Smooth muscle cell (in vitro differentiated cells): ENCODE measurements at regions not wholly inside any gene's neighbourhood (a gene's known extent, or its start where the extent isn't known, plus 50 kb on each side); places are given as distances from the start of the nearest gene placed in this dataset.

Experiments
- DNase-seq: peaks from one replicate; lab custom pipeline; 2025; ENCODE audit not compliant: unreplicated experiment; lab: John Stamatoyannopoulos, UW
- H2AFZ ChIP-seq: fragments of 200-600 bp; sonication (generic); 2 replicates; pipeline ENCODE4 v1.6.0; 2016; ENCODE audit warnings: antibody characterized with exemption, low read depth, mild to moderate bottlenecking
- H3F3A ChIP-seq: fragments of 200-600 bp; sonication (generic); 2 replicates; pipeline ENCODE4 v1.6.0; 2017; ENCODE audit warnings: antibody characterized with exemption, low read depth
- H3K27ac ChIP-seq: fragments of 200-600 bp; sonication (generic); 2 replicates; pipeline ENCODE4 v1.5.1; 2016; ENCODE audit warnings: low read depth, mild to moderate bottlenecking
- H3K27me3 ChIP-seq: fragments of 200-600 bp; sonication (generic); 2 replicates; pipeline ENCODE4 v1.6.1; 2016; ENCODE audit warnings: low read depth, mild to moderate bottlenecking
- H3K36me3 ChIP-seq: fragments of 200-600 bp; sonication (generic); 2 replicates; pipeline ENCODE4 v1.5.1; 2016; ENCODE audit warnings: low read depth
- H3K4me1 ChIP-seq: fragments of 200-600 bp; sonication (generic); 2 replicates; pipeline ENCODE4 v1.5.1; 2016; ENCODE audit warnings: low read depth
- H3K4me2 ChIP-seq: fragments of 200-600 bp; sonication (generic); 2 replicates; pipeline ENCODE4 v1.6.0; 2016; ENCODE audit warnings: mild to moderate bottlenecking
- H3K4me3 ChIP-seq: fragments of 200-600 bp; sonication (generic); 2 replicates; pipeline ENCODE4 v1.5.1; 2016; ENCODE audit warnings: mild to moderate bottlenecking
- H3K79me2 ChIP-seq: fragments of 200-600 bp; sonication (generic); 2 replicates; pipeline ENCODE4 v1.6.0; 2016; ENCODE audit warnings: low read depth, mild to moderate bottlenecking
- H3K9ac ChIP-seq: fragments of 200-600 bp; sonication (generic); 2 replicates; pipeline ENCODE4 v1.6.0; 2016; ENCODE audit warnings: low read depth
- H3K9me3 ChIP-seq: fragments of 200-600 bp; sonication (generic); replicated peaks from 2 replicates; pipeline ENCODE4 v1.5.1; 2016; ENCODE audit warnings: low read depth
- H4K20me1 ChIP-seq: fragments of 200-600 bp; sonication (generic); 2 replicates; pipeline ENCODE4 v1.6.0; 2016; ENCODE audit warnings: low read depth
- CTCF ChIP-seq: fragments of 200-600 bp; sonication (generic); IDR thresholded peaks from 2 replicates; pipeline ENCODE4 v1.5.1; 2017; ENCODE audit warnings: borderline replicate concordance, mild to moderate bottlenecking, antibody characterized with exemption; ENCODE audit not compliant: insufficient read depth, poor library complexity, severe bottlenecking
- WGBS: methylation state at CpG from one replicate; pipeline ENCODE4 v1.1.7; 2016; ENCODE audit warnings: low lambda C conversion rate; 5-methylcytosine and 5-hydroxymethylcytosine counted together

GRCh38 chr1:94646786-94647555 is 105.4 kb upstream of the F3 start:
- WGBS, result 83% methylated on average over 6 of the region's 6 CpGs
- Histone ChIP-seq H2AFZ (no peak overlapping the region), H3K79me2 (no peaks in the 10 kb centered on the region), H3K27ac (peak overlapping the region; percentile 88), H3K9ac (no peak overlapping the region), H3F3A (peaks cover 5% of the 10 kb centered on the region), H3K4me1 (peaks cover 9% of the 10 kb centered on the region), H3K36me3 (no peaks in the 10 kb centered on the region), H3K27me3 (no peaks in the 10 kb centered on the region), H3K9me3 (no peaks in the 10 kb centered on the region), H4K20me1 (no peaks in the 10 kb centered on the region), H3K4me3 (no peak overlapping the region), H3K4me2 (peak overlapping the region; percentile 50)
- no peak for TF ChIP-seq CTCF
- DNase-seq, result no peak

GRCh38 chr1:94646141-94646643 is 104.6 kb upstream of the F3 start:
- Histone ChIP-seq H3K27me3 (no peaks in the 10 kb centered on the region), H3K4me1 (peaks cover 9% of the 10 kb centered on the region), H3K9ac (no peak overlapping the region), H3K27ac (peak overlapping the region; percentile 7), H3K9me3 (no peaks in the 10 kb centered on the region), H3K36me3 (no peaks in the 10 kb centered on the region), H3K79me2 (no peaks in the 10 kb centered on the region), H2AFZ (no peak overlapping the region), H3K4me2 (no peak overlapping the region), H4K20me1 (no peaks in the 10 kb centered on the region), H3K4me3 (no peak overlapping the region), H3F3A (peaks cover 5% of the 10 kb centered on the region)
- WGBS, result 46% methylated on average over 4 of the region's 4 CpGs
- no peak for TF ChIP-seq CTCF
- no peak for DNase-seq

- Histone ChIP-seq H3K9ac (no peak overlapping the region), H3K79me2 (no peaks in the 10 kb centered on the region), H3K4me3 (no peak overlapping the region), H3K36me3 (no peaks in the 10 kb centered on the region), H3F3A (peaks cover 5% of the 10 kb centered on the region), H3K27me3 (no peaks in the 10 kb centered on the region), H3K27ac (peak overlapping the region; percentile 6), H3K9me3 (no peaks in the 10 kb centered on the region), H2AFZ (peak overlapping the region; percentile 45), H3K4me1 (peaks cover 9% of the 10 kb centered on the region), H4K20me1 (no peaks in the 10 kb centered on the region), H3K4me2 (no peak overlapping the region)
- no peak for DNase-seq
- 88% methylated on average over 5 of the region's 5 CpGs for WGBS
- TF ChIP-seq CTCF, result no peak
These were observed 102.8 kb upstream of the F3 start for GRCh38 chr1:94644352-94644751.

- H4K20me1 ChIP-seq, result no peaks in the 10 kb centered on the region
- no peaks in the 10 kb centered on the region for H3K9me3 ChIP-seq
- DNase-seq, result no peak
- TF ChIP-seq CTCF, result no peak
- H2AFZ ChIP-seq, result peak overlapping the region; percentile 45
- H3K4me1 ChIP-seq, result peaks cover 4% of the 10 kb centered on the region
- H3K9ac ChIP-seq, result no peak overlapping the region
- no peaks in the 10 kb centered on the region for H3K79me2 ChIP-seq
- no peak overlapping the region for H3K4me3 ChIP-seq
- H3K4me2 ChIP-seq, result no peak overlapping the region
- no peaks in the 10 kb centered on the region for H3K27me3 ChIP-seq
- peaks cover 2% of the 10 kb centered on the region for H3F3A ChIP-seq
- 78% methylated on average over 7 of the region's 7 CpGs for WGBS
- H3K36me3 ChIP-seq, result no peaks in the 10 kb centered on the region
- H3K27ac ChIP-seq, result peak overlapping the region; percentile 6
These were observed 102.3 kb upstream of the F3 start for GRCh38 chr1:94643819-94644218.
